ENCODE measurements at regions not wholly inside any gene's neighbourhood (a gene's known extent, or its start where the extent isn't known, plus 50 kb on each side); places are given as distances from the start of the nearest gene placed in this dataset.

DNA sequence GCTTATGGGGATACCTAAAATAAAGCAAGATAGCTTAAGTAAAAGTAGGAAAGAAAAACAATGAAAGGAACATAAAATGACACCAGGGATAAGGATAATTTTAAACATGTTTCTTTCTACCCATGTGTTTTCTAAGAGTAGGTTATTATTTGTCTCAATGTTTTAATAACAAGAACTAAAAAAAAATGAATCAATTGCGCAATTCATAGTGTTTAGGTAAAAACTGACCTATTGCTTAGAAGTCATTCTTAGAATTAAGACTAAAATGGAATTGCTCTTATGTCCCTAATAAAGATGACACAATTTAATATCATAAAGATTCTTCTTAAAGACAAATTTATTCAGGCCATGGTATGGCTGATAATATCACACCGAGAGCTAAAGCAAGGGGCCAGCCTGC lies 58.0 kb upstream of the COL24A1 start:
- Histone ChIP-seq H3K9ac (replicated peaks; ENCODE audit: extremely low read depth, insufficient read depth, low read length) (no peak overlapping the region), H3K4me3 (replicated peaks in 1 of 3; ENCODE audit: insufficient read depth in 1 of 3, low read depth in 1 of 3, low read length in 3 of 3) (no peak overlapping the region), H3K27ac (ENCODE audit: insufficient read depth, low read depth, low read length) (no peak overlapping the region), H3K9me3 (replicated peaks; ENCODE audit: control insufficient read depth, insufficient read depth, low read length) (no peaks in the 10 kb centered on the region), H2AFZ (ENCODE audit: low read depth, low read length) (no peak overlapping the region), H3K4me2 (ENCODE audit: insufficient read depth, low read length) (no peak overlapping the region), H3K4me1 (ENCODE audit: control insufficient read depth, extremely low read depth, insufficient read depth, low read length) (no peaks in the 10 kb centered on the region), H4K20me1 (replicated peaks; ENCODE audit: control insufficient read depth, extremely low read depth, insufficient read depth, low read length) (no peaks in the 10 kb centered on the region), H3K79me2 (ENCODE audit: control insufficient read depth, insufficient read depth, low read length) (no peaks in the 10 kb centered on the region), H3K27me3 (ENCODE audit: control insufficient read depth in 2 of 2, insufficient read depth in 2 of 2, low read length in 2 of 2) (peaks cover 2 to 3% of the 10 kb centered on the region in 2 experiments), H3K9me1 (replicated peaks; ENCODE audit: control insufficient read depth, extremely low read depth, insufficient read depth, low read length) (peaks cover under 1% of the 10 kb centered on the region), H3K36me3 (ENCODE audit: control insufficient read depth in 2 of 2, extremely low read depth in 1 of 2, insufficient read depth in 2 of 2, low read length in 2 of 2) (no peaks in the 10 kb centered on the region)
- dilution Hi-C loops (cut with MboI; ENCODE audit: extremely low pct_ligation_motif_present, low sequenced_read_pairs) (no loop called here), intact Hi-C loops (cut with micrococcal nuclease) (no loop called here)
- ChIA-PET CTCF (no interaction called here), POLR2A (no interaction called here)
- no peak for FAIRE-seq
- TF ChIP-seq, protein P1, sequence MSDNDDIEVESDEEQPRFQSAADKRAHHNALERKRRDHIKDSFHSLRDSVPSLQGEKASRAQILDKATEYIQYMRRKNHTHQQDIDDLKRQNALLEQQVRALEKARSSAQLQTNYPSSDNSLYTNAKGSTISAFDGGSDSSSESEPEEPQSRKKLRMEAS (IDR thresholded peaks at IDR 0.05; ENCODE audit: insufficient read depth, insufficient read length) = no peak
- no peak for TF ChIP-seq POLR2A (IDR thresholded peaks at IDR 0.05; ENCODE audit: low read depth, low read length)
- TF ChIP-seq, protein P2, sequence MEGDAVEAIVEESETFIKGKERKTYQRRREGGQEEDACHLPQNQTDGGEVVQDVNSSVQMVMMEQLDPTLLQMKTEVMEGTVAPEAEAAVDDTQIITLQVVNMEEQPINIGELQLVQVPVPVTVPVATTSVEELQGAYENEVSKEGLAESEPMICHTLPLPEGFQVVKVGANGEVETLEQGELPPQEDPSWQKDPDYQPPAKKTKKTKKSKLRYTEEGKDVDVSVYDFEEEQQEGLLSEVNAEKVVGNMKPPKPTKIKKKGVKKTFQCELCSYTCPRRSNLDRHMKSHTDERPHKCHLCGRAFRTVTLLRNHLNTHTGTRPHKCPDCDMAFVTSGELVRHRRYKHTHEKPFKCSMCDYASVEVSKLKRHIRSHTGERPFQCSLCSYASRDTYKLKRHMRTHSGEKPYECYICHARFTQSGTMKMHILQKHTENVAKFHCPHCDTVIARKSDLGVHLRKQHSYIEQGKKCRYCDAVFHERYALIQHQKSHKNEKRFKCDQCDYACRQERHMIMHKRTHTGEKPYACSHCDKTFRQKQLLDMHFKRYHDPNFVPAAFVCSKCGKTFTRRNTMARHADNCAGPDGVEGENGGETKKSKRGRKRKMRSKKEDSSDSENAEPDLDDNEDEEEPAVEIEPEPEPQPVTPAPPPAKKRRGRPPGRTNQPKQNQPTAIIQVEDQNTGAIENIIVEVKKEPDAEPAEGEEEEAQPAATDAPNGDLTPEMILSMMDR (IDR thresholded peaks at IDR 0.05; ENCODE audit: extremely low read depth in 1 of 2, insufficient read depth in 1 of 2, low read depth in 1 of 2, low read length in 2 of 2) = no peak
- no peak for TF ChIP-seq FOS (IDR thresholded peaks at IDR 0.05; ENCODE audit: borderline replicate concordance, insufficient read depth, low read length)
- BruUV-seq (replicated peaks) = no TSS peak
- no peak for DNase-seq (ENCODE audit: low read depth, low spot score)

DNA sequence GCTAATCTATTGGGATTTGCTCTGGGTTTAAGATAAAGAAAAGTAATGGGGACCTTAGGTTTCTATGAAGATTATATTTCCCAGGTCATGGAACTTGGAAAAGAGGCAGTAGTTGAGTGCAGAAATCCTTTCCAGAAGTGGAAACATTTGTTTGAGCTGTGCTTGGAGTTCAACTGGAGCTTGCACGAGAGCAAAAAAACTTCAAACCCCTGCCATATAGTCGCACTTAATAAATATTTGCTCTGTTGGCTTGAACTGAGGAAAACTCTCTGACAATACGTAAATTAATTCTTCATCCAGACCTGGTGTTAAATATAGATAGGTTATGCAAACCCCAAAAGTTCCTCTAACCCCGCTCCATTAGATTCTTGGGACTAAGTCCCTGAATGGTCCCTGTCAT lies 52.8 kb upstream of the COL24A1 start:
- Histone ChIP-seq H3K27me3 (ENCODE audit: control insufficient read depth in 2 of 2, insufficient read depth in 2 of 2, low read length in 2 of 2) (peaks cover 2 to 3% of the 10 kb centered on the region in 2 experiments), H3K27ac (ENCODE audit: insufficient read depth, low read depth, low read length) (no peak overlapping the region), H3K79me2 (ENCODE audit: control insufficient read depth, insufficient read depth, low read length) (no peaks in the 10 kb centered on the region), H3K4me2 (ENCODE audit: insufficient read depth, low read length) (no peak overlapping the region), H4K20me1 (replicated peaks; ENCODE audit: control insufficient read depth, extremely low read depth, insufficient read depth, low read length) (no peaks in the 10 kb centered on the region), H3K4me3 (replicated peaks in 1 of 3; ENCODE audit: insufficient read depth in 1 of 3, low read depth in 1 of 3, low read length in 3 of 3) (no peak overlapping the region), H3K9me1 (replicated peaks; ENCODE audit: control insufficient read depth, extremely low read depth, insufficient read depth, low read length) (peaks cover 3% of the 10 kb centered on the region), H3K4me1 (ENCODE audit: control insufficient read depth, extremely low read depth, insufficient read depth, low read length) (no peaks in the 10 kb centered on the region), H3K36me3 (ENCODE audit: control insufficient read depth in 2 of 2, extremely low read depth in 1 of 2, insufficient read depth in 2 of 2, low read length in 2 of 2) (no peaks in the 10 kb centered on the region), H3K9me3 (replicated peaks; ENCODE audit: control insufficient read depth, insufficient read depth, low read length) (no peaks in the 10 kb centered on the region), H2AFZ (ENCODE audit: low read depth, low read length) (no peak overlapping the region), H3K9ac (replicated peaks; ENCODE audit: extremely low read depth, insufficient read depth, low read length) (no peak overlapping the region)
- intact Hi-C loops (cut with micrococcal nuclease) (no loop called here), dilution Hi-C loops (cut with MboI; ENCODE audit: extremely low pct_ligation_motif_present, low sequenced_read_pairs) (no loop called here)
- ChIA-PET POLR2A (interaction anchor here (0.6 kb wide), 1 partner anchor 15 kb away, joined by 3 read pairs; no protein-coding TSS in a partner anchor), CTCF (no interaction called here)
- TF ChIP-seq MYC (IDR thresholded peaks at IDR 0.05; ENCODE audit: low read depth, low read length) = no peak
- TF ChIP-seq, protein P2 (IDR thresholded peaks at IDR 0.05; ENCODE audit: extremely low read depth in 1 of 2, insufficient read depth in 1 of 2, low read depth in 1 of 2, low read length in 2 of 2) = no peak
- TF ChIP-seq POLR2AphosphoS5 (IDR thresholded peaks at IDR 0.05; ENCODE audit: insufficient read depth, low read depth, low read length) = no peak
- no peak for TF ChIP-seq FOS (IDR thresholded peaks at IDR 0.05; ENCODE audit: borderline replicate concordance, insufficient read depth, low read length)
- TF ChIP-seq POLR2A (IDR thresholded peaks at IDR 0.05; ENCODE audit: low read depth, low read length) = no peak
- TF ChIP-seq, protein P1 (IDR thresholded peaks at IDR 0.05; ENCODE audit: insufficient read depth, insufficient read length) = no peak
- TF ChIP-seq JUN (IDR thresholded peaks at IDR 0.05; ENCODE audit: borderline replicate concordance, insufficient read depth, insufficient read length, low read depth) = no peak
- no peak for TF ChIP-seq GATA2 (IDR thresholded peaks at IDR 0.05; ENCODE audit: insufficient read depth, insufficient read length, low read depth, low read length)
- no peak for TF ChIP-seq EZH2 (IDR thresholded peaks at IDR 0.05; ENCODE audit: borderline replicate concordance, low read depth, low read length, severe bottlenecking)
- no peak for FAIRE-seq
- DNase-seq (ENCODE audit: low read depth, low spot score) = no peak
- no TSS peak for BruUV-seq (replicated peaks)

Measured in endothelial cell of umbilical vein (primary cell).